HG03565 (cell line): ENCODE measurements at regions not wholly inside any gene's neighbourhood (a gene's known extent, or its start where the extent isn't known, plus 50 kb on each side); places are given as distances from the start of the nearest gene placed in this dataset.
A peak's percentile ranks its signal among the peaks of the same experiment; 100 is the strongest.
"Not testable (repeated sequence)": the region's sequence is repeated elsewhere in the genome, so short reads cannot be mapped to it uniquely, and the experiment has no call there.

ENCODE experiments used
- ATAC-seq: cut with Tn5 transposase; IDR thresholded peaks from one replicate; pipeline ENCODE4 v1.9.1; 2021; ENCODE audit warnings: mild to moderate bottlenecking, moderate library complexity; ENCODE audit not compliant: unreplicated experiment

DNA sequence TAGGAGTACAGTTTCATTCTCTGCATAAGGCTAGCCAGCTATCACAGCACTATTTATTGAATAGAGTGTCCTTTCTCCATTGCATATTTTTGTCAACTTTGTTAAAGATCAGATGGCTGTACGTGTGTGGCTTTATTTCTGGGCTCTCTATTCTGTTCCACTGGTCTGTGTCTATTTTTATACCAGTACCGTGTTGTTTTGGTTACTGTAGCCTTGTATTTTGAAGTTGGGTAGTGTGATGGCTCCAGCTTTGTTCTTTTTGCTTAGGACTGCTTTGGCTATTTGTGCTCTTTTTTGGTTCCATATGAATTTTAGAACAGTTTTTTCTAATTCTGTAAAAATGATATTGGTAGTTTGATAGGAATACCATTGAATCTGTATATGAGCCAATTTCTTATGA is 182.1 kb upstream of the DIAPH2 start:
- ATAC-seq: no peak

DNA sequence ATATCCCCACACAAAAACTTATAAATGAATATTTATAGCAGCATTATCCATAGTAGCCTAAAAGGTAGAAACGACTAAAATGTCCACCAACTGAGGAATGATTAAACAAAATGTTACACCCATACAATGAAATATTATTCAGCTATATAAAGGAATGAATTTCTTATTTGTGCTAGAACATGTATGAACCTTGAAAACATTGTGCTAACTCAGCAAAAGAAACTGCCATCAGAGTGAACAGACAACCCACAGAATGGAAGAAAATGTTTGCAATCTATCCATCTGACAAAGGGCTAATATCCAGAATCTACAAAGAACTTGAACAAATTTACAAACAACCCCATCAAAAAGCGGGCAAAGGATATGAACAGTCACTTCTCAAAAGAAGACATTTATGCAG is 155.3 kb upstream of the DIAPH2 start:
- not testable (repeated sequence) for ATAC-seq

DNA sequence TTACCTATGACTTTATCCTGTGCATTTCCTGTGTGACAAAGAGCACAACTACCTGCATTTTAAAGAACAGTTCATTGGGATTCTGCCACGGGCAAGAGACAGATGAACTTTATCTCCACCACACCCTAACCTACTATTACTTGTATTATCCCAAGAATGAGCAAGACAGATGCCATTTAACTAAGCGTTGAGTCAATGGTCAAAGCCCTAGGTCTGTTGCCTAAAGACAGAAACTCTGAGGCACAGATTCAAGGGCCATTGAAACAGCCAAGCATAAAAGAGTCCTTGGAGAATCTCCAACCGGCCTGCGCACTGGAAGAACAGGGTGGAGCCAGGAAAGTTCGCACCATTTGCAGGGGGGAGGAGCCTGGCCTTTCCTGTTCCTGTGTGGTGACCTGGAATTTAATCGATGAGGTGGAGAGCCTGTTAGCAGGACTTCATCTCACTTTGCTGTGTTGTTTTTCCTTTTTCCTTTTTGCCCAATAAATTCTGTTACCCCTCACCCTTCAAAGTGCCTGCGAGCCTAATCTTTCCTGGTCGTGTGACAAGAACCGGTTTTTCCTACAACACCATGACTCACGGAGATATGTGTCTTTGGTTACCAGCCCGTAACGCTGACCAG is 146.4 kb upstream of the DIAPH2 start:
- no peak for ATAC-seq

DNA sequence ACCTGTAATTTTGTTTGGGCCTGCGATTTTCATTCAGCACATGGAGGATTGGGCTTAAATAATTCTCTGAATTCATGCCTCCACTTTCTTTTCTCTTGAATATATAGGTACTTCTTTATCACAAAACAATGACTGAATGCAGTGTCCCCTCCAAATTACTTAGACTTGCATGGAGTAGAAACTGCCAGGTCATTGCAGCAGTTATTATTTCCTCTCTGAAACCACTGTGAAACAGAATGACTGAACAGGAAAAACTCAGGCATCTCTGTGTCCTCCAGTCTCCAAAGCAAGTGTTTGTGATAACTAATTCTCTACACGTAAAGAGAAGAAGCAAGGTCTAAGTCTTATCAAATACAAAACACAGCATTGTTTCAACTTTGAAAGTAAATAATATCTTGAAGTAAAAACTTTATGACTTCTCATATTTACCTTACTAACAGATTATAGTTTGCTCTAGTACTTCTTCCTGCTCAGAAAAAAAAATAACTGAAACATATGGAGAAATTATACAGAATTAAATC is 144.5 kb upstream of the DIAPH2 start:
- peak; percentile 48 for ATAC-seq

DNA sequence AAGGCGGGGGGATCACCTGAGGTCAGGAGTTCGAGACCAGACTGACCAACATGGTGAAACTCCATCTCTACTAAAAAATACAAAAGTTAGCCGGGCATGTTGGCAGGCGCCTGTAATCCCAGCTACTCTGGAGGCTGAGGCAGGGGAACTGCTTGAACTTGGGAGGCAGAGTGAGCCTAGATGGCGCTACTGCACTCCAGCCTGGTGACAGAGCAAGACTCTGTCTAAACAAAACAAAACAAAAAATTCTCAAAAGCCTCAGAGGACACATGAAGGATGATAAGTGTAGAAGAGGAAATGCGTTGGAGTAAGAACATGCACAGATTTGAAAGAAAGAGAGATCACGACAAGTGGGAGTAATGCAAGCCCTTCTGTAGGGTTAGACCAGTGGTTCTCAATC is 138.4 kb upstream of the DIAPH2 start:
- ATAC-seq: not testable (repeated sequence)

DNA sequence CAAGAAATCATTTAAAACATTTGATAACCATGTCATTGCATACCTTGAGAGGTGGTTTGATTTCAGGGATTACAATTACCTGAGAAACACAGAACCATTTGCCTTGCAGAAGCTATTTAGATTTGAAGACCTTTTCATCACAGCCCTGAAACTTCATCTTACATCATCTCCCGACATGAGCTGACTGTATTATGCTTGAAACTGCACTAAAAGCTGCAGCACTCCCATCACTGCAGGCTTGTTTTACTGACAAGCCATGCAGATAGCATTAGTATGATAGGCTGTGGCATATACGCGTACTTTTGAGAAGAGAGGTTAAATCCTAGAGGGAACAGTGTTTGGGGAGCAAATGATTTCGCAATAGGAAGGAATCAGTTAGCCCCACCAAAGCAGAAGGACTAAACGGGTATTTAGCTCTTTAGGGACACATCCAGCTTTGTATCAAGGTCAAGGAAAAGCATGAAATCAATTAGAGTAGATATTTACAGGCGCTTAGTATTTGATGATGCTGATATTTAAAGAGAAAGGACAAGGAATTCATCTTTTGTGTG is 133.2 kb upstream of the DIAPH2 start:
- ATAC-seq: no peak

DNA sequence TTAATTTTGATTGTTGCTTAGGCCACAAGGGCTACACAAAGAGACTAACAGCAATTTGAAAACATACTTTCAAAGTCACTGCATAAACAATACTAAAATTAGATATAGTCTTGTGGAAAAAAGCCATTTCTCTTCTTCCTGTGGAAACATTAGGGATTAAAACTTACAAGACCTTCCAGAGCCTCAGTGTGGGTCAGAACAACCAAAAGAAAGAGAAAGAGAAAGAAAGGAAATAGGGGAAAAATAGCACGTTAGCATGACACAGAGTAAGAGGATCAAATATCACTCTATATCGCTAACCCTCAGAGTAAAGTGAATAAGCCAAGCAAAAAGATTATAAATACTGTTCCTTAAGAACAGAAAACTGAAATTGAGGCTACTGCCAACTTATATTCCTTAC is 127.8 kb upstream of the DIAPH2 start:
- no peak for ATAC-seq

DNA sequence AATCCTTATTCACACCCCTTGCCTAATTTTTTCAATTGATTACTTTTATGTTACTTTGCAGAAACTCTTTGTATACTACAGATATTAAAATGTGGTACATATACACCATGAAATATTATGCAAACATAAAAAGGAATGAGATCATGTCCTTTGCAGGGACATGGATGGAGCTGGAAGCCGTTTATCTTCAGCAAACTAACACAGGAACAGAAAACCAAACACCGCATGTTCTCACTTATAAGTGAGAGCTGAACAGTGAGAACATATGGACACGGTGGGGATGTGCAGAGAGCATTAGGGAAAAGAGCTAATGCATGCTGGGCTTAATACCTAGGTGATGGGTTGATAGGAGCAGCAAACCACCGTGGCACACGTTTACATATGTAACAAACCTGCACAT is 123.5 kb upstream of the DIAPH2 start:
- ATAC-seq: not testable (repeated sequence)

DNA sequence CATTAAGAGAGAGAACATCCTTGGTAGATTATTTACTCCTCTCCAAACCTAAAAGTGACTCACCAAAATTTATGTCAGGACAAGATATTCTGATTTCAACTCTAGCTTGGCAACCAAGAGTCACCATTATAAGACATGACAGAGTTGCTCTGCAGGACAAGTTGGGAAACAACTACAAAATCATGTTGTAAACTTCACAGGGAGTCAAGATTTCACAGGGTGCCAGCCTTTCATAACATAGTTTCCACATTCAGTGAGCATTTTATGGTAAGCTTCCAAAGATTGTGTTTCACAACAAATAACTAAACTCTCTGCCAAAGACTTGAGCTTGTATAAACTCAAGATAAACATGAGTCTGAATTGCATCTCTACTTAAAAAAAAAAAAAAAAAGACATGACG is 121.0 kb upstream of the DIAPH2 start:
- no peak for ATAC-seq

DNA sequence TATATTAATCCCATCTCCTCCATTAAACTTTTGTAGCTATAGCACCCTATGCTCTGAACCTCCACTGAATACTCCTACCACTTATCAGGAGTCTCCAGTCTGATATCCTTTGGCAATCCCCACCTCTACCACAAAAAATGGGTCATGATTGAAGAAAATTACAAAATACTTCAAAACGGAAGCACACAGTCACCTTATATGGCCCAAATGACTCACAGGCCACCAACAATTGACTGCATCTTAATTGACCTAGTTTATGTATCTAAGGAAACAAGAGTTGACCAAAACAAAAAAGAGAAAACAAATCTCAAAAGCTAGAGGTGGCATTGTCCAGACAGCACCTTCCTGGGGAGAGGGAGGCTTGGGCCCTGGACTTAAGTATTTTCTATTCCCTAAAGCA is 120.0 kb upstream of the DIAPH2 start:
- no peak for ATAC-seq

DNA sequence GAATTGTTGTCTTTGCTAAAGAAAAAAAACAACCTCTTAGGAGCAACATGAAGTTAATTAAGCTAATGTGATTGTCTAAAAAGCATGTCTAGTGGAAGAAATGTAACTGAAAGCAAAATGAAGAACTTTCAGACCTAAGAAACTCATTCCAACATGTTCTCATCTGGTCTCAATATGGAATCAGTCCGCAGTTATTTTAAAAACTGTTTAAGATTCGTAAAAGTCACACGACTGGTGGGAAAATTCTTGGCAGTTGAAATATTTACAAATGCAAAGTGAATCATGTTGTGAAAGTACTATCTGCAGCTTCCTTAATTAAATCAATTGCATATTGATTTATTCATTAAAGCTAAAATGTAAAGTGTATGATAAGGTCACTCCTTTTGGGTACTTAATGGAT is 117.8 kb upstream of the DIAPH2 start:
- no peak for ATAC-seq

DNA sequence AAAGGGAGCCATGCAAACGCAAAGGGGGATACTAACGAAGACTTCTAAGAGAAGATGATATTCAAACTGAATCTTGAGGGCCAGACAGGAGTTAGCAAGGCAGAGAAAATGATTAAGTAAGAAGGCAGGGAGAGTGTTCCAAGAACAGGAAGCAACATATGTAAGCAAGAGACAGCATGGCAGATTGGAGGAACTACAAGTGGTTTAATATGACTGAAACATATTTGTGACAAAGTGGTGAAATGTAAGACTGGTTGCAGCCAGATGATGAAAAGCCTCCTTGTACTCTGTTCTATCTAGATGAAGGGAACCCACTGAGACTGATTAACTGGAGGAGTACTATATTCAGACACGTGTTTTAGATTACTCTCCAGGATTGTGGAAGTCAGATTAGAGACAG is 116.6 kb upstream of the DIAPH2 start:
- no peak for ATAC-seq

DNA sequence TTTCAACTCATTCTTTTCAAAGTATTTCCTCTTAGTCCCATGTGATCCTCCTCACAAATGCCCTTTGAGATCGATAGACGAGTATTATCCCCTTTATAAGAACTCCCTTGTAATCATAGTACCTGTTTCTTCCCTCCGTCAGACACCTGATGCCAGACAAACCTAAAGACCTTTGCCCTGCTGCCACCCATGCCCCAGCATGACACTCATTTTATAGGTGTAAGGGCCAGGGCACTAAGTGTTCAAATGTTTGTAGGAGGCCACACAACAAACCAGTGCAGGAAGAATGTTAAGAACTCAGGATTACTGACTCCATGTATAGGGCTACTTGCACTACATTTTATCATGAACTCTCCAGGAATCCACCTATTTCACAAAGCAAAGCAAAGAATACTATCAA is 115.6 kb upstream of the DIAPH2 start:
- no peak for ATAC-seq

DNA sequence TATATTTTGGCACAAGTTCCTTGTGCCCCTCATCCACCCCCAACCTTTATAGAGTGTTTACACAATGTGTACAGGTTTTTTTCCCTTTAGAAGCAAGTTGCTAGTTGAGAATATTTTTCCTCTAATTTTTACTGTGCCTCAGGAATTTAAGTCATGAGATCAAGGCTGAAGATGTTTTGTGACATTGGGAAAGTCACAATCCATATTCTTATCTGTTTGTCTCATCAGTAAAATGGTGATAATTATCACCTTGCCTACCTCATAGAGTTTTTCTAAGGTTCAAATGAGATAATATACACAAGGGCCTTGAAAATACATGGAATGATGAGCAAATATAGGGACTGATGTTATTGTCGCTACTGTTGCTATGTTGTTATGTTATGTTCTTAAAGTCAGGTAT is 109.6 kb upstream of the DIAPH2 start:
- no peak for ATAC-seq

DNA sequence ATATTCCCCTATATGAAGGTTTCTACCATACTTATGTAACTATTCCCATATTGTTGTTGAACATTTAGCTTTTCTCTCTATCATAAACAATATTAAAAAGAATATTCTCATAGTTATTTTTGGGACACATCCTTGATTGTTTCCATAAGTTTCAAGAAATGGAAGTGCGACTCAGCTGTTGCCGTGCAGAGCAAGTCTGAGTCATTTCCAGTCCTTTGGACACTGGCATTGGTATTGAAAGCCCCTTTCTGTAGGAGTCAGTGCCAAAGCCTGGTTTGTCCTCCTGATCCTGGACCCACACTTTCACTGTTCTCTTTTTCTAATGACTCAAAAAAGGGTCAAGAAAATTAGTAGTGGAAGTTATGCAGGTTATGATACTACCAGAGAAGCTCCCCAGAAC is 108.3 kb upstream of the DIAPH2 start:
- ATAC-seq: no peak

DNA sequence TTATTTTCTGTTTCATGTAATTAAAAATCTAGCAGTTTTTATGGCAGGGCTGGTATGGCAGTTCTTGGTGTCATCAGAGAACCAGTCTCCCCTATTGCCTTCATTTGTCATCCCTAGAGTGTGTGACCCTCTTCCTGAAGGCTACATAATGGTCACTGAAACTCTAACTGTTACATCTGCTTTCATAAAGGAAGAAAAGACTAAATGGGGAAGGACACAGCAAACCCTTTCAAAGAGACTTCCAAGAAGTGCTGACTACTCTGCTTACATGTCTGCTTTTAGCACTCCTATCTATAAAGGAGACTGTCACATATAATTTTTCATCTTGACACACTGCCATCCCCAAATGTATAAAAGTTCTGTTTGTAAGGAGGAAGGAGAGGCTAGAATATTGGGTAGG is 105.9 kb upstream of the DIAPH2 start:
- ATAC-seq: no peak

DNA sequence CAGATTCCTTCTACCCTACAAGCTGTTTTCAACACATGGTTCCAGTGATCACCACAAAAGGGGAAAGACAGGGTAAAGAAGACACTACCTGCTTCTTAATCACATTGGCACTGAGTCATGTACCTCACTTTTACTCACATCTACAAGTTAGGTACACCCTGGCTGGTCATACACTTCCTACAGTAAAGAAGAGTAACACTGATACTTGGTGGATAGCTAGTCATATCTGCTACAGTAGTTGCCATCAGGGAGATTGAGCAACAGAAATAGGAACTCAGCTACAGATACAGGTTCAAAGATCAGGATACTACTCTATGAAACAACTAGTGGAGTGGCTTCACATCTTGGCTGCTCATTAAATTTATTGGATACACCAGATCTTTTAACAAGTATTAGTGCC is 105.4 kb upstream of the DIAPH2 start:
- no peak for ATAC-seq

DNA sequence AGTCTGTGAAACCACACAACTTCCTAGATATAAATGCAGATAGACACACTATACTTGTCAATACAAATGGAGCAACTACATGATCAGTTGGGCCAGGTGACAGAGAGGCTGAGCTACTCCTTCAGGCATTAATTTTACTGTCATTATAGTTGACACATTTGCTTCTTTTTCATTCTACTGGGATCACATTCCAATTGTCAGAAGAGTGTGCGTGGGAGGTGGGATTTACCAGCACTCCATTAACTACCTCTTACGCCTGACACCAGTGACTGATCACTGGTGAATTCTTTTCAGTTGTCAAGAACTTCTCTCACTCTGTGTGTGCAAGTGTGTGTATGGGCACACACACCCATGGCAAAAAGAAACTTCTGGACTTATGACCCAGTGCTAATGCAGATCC is 94.2 kb upstream of the DIAPH2 start:
- ATAC-seq: no peak

DNA sequence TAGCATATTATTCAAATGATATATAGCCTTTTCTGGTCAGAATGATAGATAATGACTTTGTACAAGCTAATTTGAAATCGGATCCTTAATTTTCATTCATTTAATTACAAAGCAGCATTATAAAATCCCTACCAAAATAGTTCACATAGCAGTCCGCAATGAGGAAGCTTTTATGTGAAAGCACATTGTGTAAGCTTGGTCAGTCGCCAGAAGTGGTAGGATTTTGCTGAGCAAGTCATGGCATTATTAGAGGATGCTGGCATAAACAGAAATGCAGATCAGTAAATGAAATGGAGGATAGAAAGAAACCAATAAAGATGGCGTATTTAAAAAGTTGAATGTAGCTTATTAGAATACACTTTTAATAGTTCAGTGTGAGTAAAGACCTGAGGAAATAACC is 93.2 kb upstream of the DIAPH2 start:
- ATAC-seq: no peak

DNA sequence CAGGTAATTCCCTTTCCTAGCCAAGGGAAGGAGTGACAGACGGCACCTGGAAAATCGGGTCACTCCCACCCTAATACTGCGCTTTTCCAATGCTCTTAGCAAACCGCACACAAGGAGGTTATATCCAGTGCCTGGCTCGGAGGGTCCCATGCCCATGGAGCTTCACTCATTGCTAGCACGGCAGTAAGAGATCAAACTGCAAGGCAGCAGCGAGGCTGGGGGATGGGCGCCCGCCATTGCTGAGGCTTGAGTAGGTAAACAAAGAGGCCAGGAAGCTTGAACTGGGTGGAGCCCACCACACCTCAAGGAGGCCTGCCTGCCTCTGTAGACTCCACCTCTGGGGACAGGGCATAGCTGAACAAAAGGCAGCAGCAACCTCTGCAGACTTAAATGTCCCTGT is 86.8 kb upstream of the DIAPH2 start:
- ATAC-seq: not testable (repeated sequence)

DNA sequence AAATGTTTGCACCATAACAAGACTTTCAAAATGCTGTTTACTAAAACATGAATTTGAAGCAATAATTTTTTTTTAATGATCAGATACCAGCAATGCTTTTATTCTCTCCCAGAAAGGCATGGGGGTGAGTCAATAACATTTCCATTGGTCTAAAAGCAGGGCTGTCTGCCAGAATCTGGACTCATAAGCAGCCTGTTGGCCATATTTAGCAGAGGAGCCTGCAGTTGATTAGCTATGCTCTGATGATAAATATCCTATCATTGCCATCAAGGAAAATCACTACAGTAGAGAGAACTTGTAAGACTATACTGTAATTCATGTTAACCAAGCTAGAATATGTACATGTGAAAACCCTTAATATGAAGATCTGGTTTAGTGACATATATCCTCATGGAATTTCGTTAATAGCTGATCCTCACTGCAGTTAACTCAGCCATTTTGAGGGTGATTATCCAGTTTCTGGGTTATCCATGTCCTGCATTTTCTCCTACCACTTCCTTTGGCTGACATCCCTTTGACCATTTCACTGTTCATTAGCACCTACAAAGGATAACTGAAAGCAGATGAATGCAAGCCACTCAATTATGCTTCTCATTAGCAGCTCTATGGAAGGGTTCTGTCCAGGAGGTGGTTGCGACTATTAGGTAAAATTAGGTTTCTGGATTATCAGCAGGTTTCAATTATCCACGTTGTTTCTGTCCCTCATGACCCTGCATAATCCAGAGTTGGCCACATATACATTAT is 72.9 kb upstream of the DIAPH2 start:
- ATAC-seq: no peak

DNA sequence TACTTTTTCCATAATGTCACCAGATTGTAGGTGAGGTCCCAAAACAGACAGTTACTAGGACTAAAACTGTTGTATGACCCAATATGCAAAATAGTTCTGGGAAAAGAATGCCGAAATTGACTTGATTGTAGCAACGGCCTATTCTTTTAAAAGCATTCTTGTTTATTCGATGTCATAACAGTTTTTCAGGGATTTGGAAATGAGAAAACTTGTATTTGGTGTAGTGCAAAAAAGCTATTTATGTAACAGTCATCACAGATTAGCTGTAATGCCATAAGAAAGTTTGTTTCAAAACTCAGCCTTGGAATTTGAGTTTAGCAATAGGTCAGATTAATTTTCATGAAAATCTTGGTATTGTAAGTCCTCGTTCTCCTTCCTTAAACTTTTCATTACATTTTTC is 69.2 kb upstream of the DIAPH2 start:
- ATAC-seq: no peak
